Osteocyte (in vitro differentiated cells): ENCODE measurements at regions not wholly inside any gene's neighbourhood (a gene's known extent, or its start where the extent isn't known, plus 50 kb on each side); places are given as distances from the start of the nearest gene placed in this dataset.

Source experiments
- DNase-seq: peaks from one replicate; pipeline ENCODE4 v3.0.0; 2021; ENCODE audit warnings: mixed read lengths; ENCODE audit not compliant: unreplicated experiment; ENCODE audit errors: extremely low spot score
- H3K27ac Mint-ChIP-seq: one replicate; pipeline ENCODE4 v1.8.0; 2021; ENCODE audit warnings: mild to moderate bottlenecking, mixed read lengths; ENCODE audit not compliant: unreplicated experiment
- H3K27me3 Mint-ChIP-seq: one replicate; pipeline ENCODE4 v1.8.0; 2021; ENCODE audit warnings: mixed read lengths; ENCODE audit not compliant: unreplicated experiment
- H3K36me3 Mint-ChIP-seq: one replicate; pipeline ENCODE4 v1.8.0; 2021; ENCODE audit warnings: mixed read lengths; ENCODE audit not compliant: unreplicated experiment
- H3K4me1 Mint-ChIP-seq: one replicate; pipeline ENCODE4 v1.8.0; 2021; ENCODE audit warnings: mixed read lengths; ENCODE audit not compliant: unreplicated experiment
- H3K4me3 Mint-ChIP-seq: one replicate; pipeline ENCODE4 v1.8.0; 2021; ENCODE audit warnings: mild to moderate bottlenecking, moderate library complexity, mixed read lengths; ENCODE audit not compliant: unreplicated experiment
- H3K9me3 Mint-ChIP-seq: one replicate; pipeline ENCODE4 v1.8.0; 2021; ENCODE audit warnings: mixed read lengths; ENCODE audit not compliant: unreplicated experiment
- CTCF ChIP-seq: fragments of 200-600 bp; sonication (generic); IDR thresholded peaks from 2 replicates; pipeline ENCODE4 v1.5.0; 2021; ENCODE audit warnings: antibody characterized with exemption, mild to moderate bottlenecking, moderate library complexity

DNA sequence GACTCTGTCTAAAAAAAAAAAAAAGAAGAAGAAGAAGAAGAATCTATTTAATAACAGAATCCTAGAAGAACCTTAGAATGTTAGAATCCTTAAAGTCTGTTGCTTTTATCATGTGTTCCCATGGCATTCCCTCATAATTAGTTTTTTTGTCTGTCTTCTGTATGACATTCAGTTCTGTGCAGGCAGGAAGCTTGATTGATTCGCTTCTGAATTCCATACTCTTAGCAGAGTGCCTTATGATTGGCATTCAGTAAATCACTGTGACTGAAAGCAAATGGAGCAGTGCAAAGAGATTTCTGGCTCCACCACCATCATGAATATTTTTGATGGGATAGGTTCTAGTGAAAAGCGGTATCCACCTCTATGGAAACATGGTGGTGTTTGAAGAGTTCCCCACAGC, 1065.9 kb upstream of the RBFOX1 start:
- DNase-seq, result no peak
- Mint-ChIP-seq H3K4me3 (no peak overlapping the region), H3K27ac (no peak overlapping the region), H3K36me3 (no peaks in the 10 kb centered on the region), H3K9me3 (peaks cover 65% of the 10 kb centered on the region), H3K4me1 (no peaks in the 10 kb centered on the region), H3K27me3 (no peaks in the 10 kb centered on the region)
- TF ChIP-seq CTCF, result no peak

GRCh38 chr16:6265968-6266367, 1066.7 kb upstream of the RBFOX1 start:
- Mint-ChIP-seq H3K27ac (no peak overlapping the region), H3K9me3 (peaks cover 62% of the 10 kb centered on the region), H3K36me3 (no peaks in the 10 kb centered on the region), H3K4me3 (no peak overlapping the region), H3K27me3 (no peaks in the 10 kb centered on the region), H3K4me1 (no peaks in the 10 kb centered on the region)
- TF ChIP-seq CTCF, result no peak
- no peak for DNase-seq

GRCh38 chr16:6258056-6258455, 1074.6 kb upstream of the RBFOX1 start:
- Mint-ChIP-seq H3K4me1 (no peaks in the 10 kb centered on the region), H3K27ac (no peak overlapping the region), H3K4me3 (no peak overlapping the region), H3K9me3 (peaks cover 63% of the 10 kb centered on the region), H3K36me3 (no peaks in the 10 kb centered on the region), H3K27me3 (no peaks in the 10 kb centered on the region)
- DNase-seq, result no peak
- no peak for TF ChIP-seq CTCF

DNA sequence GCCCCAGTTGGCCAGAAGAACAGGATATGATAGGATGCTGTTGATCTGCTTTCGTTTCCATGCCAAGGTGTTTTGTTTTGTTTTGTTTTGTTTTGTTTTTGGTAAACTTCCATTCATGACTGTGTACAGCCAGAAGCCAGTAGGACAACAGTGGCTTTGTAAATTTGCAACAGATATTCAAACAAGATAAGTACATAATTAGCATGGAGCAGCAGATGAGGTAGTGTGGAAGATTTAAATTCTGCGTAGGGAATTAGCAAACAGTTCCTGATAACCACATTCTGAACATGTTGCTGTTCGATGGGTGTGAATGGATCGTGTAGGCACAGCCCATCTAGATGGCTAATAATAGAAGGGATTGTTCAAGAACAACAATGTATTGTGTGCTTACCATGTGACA, 1080.1 kb upstream of the RBFOX1 start:
- no peak overlapping the region for H3K4me3 Mint-ChIP-seq
- H3K36me3 Mint-ChIP-seq, result no peaks in the 10 kb centered on the region
- H3K9me3 Mint-ChIP-seq, result peaks cover 51% of the 10 kb centered on the region
- no peak overlapping the region for H3K27ac Mint-ChIP-seq
- no peak for DNase-seq
- no peaks in the 10 kb centered on the region for H3K27me3 Mint-ChIP-seq
- H3K4me1 Mint-ChIP-seq, result no peaks in the 10 kb centered on the region
- no peak for TF ChIP-seq CTCF

DNA sequence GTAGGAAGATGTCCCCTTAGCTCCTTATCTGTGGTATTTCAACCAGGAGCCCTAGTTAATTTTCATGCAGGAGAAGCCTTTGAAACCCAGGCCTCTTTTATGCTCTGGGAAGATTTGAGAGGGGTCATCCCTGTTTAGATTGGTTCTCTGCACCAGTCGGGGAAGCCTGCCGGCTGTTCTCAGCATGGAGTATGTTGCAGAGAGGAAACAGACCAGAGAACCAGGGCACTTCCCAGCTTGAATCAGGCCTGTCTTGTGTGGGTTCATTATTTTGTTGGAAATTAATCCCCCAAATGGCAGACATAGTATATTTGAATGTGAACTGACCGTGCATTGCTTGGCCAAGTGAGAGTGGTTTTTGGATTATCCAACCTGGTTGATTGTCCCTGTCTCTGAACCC, 1082.1 kb upstream of the RBFOX1 start:
- no peak for DNase-seq
- Mint-ChIP-seq H3K27me3 (no peaks in the 10 kb centered on the region), H3K4me3 (no peak overlapping the region), H3K9me3 (peaks cover 53% of the 10 kb centered on the region), H3K4me1 (no peaks in the 10 kb centered on the region), H3K27ac (no peak overlapping the region), H3K36me3 (no peaks in the 10 kb centered on the region)
- TF ChIP-seq CTCF, result no peak
